H1 (cell line): ENCODE measurements at regions not wholly inside any gene's neighbourhood (a gene's known extent, or its start where the extent isn't known, plus 50 kb on each side); places are given as distances from the start of the nearest gene placed in this dataset.

Experiments used
- EP300 ChIP-seq, 2 experiments: IDR thresholded peaks; 1 replicate in 1 of 2; 2 replicates in 1 of 2; pipeline ENCODE4 v1.6.1; 2011 to 2012; ENCODE audit warnings: low read depth in 2 of 2, low read length in 2 of 2, mild to moderate bottlenecking in 2 of 2, borderline replicate concordance in 1 of 2, inconsistent platforms in 1 of 2, moderate library complexity in 1 of 2
- EZH2 ChIP-seq: fragments of 200-600 bp; sonication (generic); IDR thresholded peaks from 2 replicates; pipeline ENCODE4 v1.7.1; 2012; ENCODE audit warnings: low read depth, mild to moderate bottlenecking, moderate library complexity, low read length, inconsistent platforms; ENCODE audit not compliant: severe bottlenecking
- POLR2A ChIP-seq, 2 experiments: IDR thresholded peaks; 1 replicate in 1 of 2; 2 replicates in 1 of 2; pipeline ENCODE4 v1.6.1; 2011; ENCODE audit warnings: low read depth in 2 of 2, low read length in 2 of 2, mild to moderate bottlenecking in 2 of 2; ENCODE audit errors: control extremely low read depth in 1 of 2
- POLR2AphosphoS5 ChIP-seq: IDR thresholded peaks from 2 replicates; pipeline ENCODE4 v1.6.1; 2011; ENCODE audit warnings: low read depth, low read length
- RNF2 ChIP-seq: fragments of 200-900, 300-1000 bp; sonication (generic); IDR thresholded peaks from 2 replicates; pipeline ENCODE4 v1.7.1; 2016; ENCODE audit warnings: borderline replicate concordance, low read depth, mild to moderate bottlenecking, antibody characterized with exemption, low read length; ENCODE audit not compliant: poor library complexity, severe bottlenecking; ENCODE audit errors: missing control alignments
- ZNF274 ChIP-seq: IDR thresholded peaks from 2 replicates; pipeline ENCODE4 v1.7.0; 2012; ENCODE audit warnings: low read length, borderline replicate concordance; ENCODE audit errors: extremely low read depth
- TF ChIP-seq, protein P1 (sequence below): IDR thresholded peaks from 2 replicates; pipeline ENCODE4 v1.6.1; 2012; ENCODE audit warnings: low read length, inconsistent platforms
- TF ChIP-seq, protein P2 (sequence below), 3 experiments: IDR thresholded peaks; 1 replicate in 2 of 3; 2 replicates in 1 of 3; pipeline versions ENCODE4 v1.5.1 to v1.6.1; 2011; ENCODE audit warnings: low read length in 3 of 3, mild to moderate bottlenecking in 3 of 3, inconsistent platforms in 2 of 3, low read depth in 1 of 3, moderate library complexity in 1 of 3; ENCODE audit not compliant: insufficient read depth in 1 of 3; ENCODE audit errors: control extremely low read depth in 1 of 3

DNA sequence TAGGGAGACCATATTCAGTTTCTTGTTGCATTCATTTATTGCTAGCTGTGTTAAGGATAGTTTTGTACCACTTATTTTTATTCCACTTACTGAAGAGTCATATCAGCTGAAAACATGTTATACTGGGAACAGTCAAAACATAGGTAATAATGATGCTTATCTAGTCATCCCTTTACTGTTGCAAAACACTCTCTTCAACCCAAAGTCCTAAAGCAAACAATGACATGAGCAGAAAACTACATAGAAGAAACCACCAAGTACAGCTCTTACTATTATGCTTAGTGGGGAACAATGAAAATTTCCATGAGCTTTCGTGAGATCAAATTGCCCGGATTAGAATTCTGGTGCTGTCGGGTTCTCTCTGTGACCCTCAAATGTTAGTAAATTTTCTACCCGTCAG, 681.4 kb downstream of the NR2F1-AS1 start:
- no peak for TF ChIP-seq EP300 (IDR thresholded peaks at IDR 0.05; ENCODE audit: borderline replicate concordance in 1 of 2, low read depth in 2 of 2, low read length in 2 of 2)
- no peak for TF ChIP-seq EZH2
- TF ChIP-seq, protein P1, sequence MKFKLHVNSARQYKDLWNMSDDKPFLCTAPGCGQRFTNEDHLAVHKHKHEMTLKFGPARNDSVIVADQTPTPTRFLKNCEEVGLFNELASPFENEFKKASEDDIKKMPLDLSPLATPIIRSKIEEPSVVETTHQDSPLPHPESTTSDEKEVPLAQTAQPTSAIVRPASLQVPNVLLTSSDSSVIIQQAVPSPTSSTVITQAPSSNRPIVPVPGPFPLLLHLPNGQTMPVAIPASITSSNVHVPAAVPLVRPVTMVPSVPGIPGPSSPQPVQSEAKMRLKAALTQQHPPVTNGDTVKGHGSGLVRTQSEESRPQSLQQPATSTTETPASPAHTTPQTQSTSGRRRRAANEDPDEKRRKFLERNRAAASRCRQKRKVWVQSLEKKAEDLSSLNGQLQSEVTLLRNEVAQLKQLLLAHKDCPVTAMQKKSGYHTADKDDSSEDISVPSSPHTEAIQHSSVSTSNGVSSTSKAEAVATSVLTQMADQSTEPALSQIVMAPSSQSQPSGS: no peak
- no peak for TF ChIP-seq RNF2
- TF ChIP-seq, protein P2, sequence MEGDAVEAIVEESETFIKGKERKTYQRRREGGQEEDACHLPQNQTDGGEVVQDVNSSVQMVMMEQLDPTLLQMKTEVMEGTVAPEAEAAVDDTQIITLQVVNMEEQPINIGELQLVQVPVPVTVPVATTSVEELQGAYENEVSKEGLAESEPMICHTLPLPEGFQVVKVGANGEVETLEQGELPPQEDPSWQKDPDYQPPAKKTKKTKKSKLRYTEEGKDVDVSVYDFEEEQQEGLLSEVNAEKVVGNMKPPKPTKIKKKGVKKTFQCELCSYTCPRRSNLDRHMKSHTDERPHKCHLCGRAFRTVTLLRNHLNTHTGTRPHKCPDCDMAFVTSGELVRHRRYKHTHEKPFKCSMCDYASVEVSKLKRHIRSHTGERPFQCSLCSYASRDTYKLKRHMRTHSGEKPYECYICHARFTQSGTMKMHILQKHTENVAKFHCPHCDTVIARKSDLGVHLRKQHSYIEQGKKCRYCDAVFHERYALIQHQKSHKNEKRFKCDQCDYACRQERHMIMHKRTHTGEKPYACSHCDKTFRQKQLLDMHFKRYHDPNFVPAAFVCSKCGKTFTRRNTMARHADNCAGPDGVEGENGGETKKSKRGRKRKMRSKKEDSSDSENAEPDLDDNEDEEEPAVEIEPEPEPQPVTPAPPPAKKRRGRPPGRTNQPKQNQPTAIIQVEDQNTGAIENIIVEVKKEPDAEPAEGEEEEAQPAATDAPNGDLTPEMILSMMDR (IDR thresholded peaks at IDR 0.05; ENCODE audit: control extremely low read depth in 1 of 3, insufficient read depth in 1 of 3, low read depth in 1 of 3, low read length in 3 of 3): no peak
- TF ChIP-seq POLR2AphosphoS5: no peak
- no peak for TF ChIP-seq POLR2A (IDR thresholded peaks at IDR 0.05; ENCODE audit: control extremely low read depth in 1 of 2, low read depth in 2 of 2, low read length in 2 of 2)
- no peak for TF ChIP-seq ZNF274
